GM23248 (cell line): ENCODE measurements at regions not wholly inside any gene's neighbourhood (a gene's known extent, or its start where the extent isn't known, plus 50 kb on each side); places are given as distances from the start of the nearest gene placed in this dataset.

Experiments used
- DNase-seq: peaks from one replicate; pipeline ENCODE4 v3.0.0-alpha.2; 2015
- H2AFZ ChIP-seq: fragments of 200-600 bp; sonication (generic); 2 replicates; pipeline ENCODE4 v1.6.1; 2016; ENCODE audit warnings: antibody characterized with exemption
- H3F3A ChIP-seq: fragments of 200-600 bp; sonication (generic); 2 replicates; pipeline ENCODE4 v1.6.1; 2016; ENCODE audit warnings: mild to moderate bottlenecking, antibody characterized with exemption, mixed run types; ENCODE audit not compliant: insufficient read depth
- H3K27ac ChIP-seq: fragments of 200-600 bp; sonication (generic); 2 replicates; pipeline ENCODE4 v1.5.1; 2016; ENCODE audit warnings: mild to moderate bottlenecking
- H3K27me3 ChIP-seq: fragments of 200-600 bp; sonication (generic); replicated peaks from 2 replicates; pipeline ENCODE4 v1.6.1; 2016; ENCODE audit warnings: mild to moderate bottlenecking; ENCODE audit not compliant: insufficient read depth
- H3K36me3 ChIP-seq: fragments of 200-600 bp; sonication (generic); 2 replicates; pipeline ENCODE4 v1.6.1; 2016; ENCODE audit warnings: low read depth, mild to moderate bottlenecking
- H3K4me1 ChIP-seq: fragments of 200-600 bp; sonication (generic); 2 replicates; pipeline ENCODE4 v1.6.1; 2016; ENCODE audit warnings: mild to moderate bottlenecking; ENCODE audit not compliant: insufficient read depth
- H3K4me2 ChIP-seq: fragments of 200-600 bp; sonication (generic); one replicate; pipeline ENCODE4 v1.6.1; 2016; ENCODE audit warnings: mild to moderate bottlenecking; ENCODE audit not compliant: unreplicated experiment
- H3K4me3 ChIP-seq: fragments of 200-600 bp; sonication (generic); 2 replicates; pipeline ENCODE4 v1.5.1; 2016; ENCODE audit warnings: mild to moderate bottlenecking
- H3K79me2 ChIP-seq: fragments of 200-600 bp; sonication (generic); 2 replicates; pipeline ENCODE4 v1.6.1; 2016; ENCODE audit warnings: mild to moderate bottlenecking; ENCODE audit not compliant: insufficient read depth
- H3K9ac ChIP-seq: fragments of 200-600 bp; sonication (generic); 2 replicates; pipeline ENCODE4 v1.6.1; 2016; ENCODE audit warnings: mild to moderate bottlenecking
- H3K9me2 ChIP-seq: fragments of 200-600 bp; sonication (generic); 2 replicates; pipeline ENCODE4 v1.6.1; 2016; ENCODE audit warnings: mixed run types, mild to moderate bottlenecking, moderate library complexity; ENCODE audit not compliant: insufficient read depth
- H3K9me3 ChIP-seq: fragments of 200-600 bp; sonication (generic); one replicate; pipeline ENCODE4 v1.6.1; 2017; ENCODE audit warnings: low read depth
- H4K20me1 ChIP-seq: fragments of 200-600 bp; sonication (generic); 2 replicates; pipeline ENCODE4 v1.6.0; 2016; ENCODE audit not compliant: insufficient read depth
- EZH2 ChIP-seq: fragments of 200-600 bp; sonication (generic); IDR thresholded peaks from 2 replicates; pipeline ENCODE4 v1.6.1; 2018; ENCODE audit warnings: antibody characterized with exemption, mild to moderate bottlenecking; ENCODE audit not compliant: insufficient read depth, poor library complexity, severe bottlenecking
- EZH2phosphoT487 ChIP-seq: fragments of 200-600 bp; sonication (generic); IDR thresholded peaks from 2 replicates; pipeline ENCODE4 v1.6.1; 2018; ENCODE audit warnings: antibody characterized with exemption, moderate library complexity, mild to moderate bottlenecking, low read depth; ENCODE audit not compliant: insufficient read depth
- WGBS, 2 experiments: methylation state at CpG; one replicate each; pipeline ENCODE4 v1.1.6; 2015 to 2017; ENCODE audit warnings: low lambda C conversion rate in 2 of 2, low coverage in 1 of 2; ENCODE audit errors: missing lambda C conversion rate in 2 of 2; 5-methylcytosine and 5-hydroxymethylcytosine counted together
- in situ Hi-C: fragments of 300-500 bp; cut with MboI; formaldehyde crosslinking; loops from 2 replicates; pipeline ENCODE4 v1.15.0; 2020

- Histone ChIP-seq H3K79me2 (no peaks in the 10 kb centered on the region), H3K9me2 (no peaks in the 10 kb centered on the region), H3K27me3 (no peaks in the 10 kb centered on the region), H3F3A (no peaks in the 10 kb centered on the region), H3K4me3 (no peak overlapping the region), H3K27ac (no peak overlapping the region), H3K9me3 (no peaks in the 10 kb centered on the region), H4K20me1 (no peaks in the 10 kb centered on the region), H3K4me2 (no peak overlapping the region), H3K4me1 (peaks cover 7% of the 10 kb centered on the region; the same call in 1 of the 2 replicates), H3K36me3 (no peaks in the 10 kb centered on the region), H2AFZ (no peak overlapping the region), H3K9ac (no peak overlapping the region)
- 28 to 29% methylated on average over 4 of the region's 4 CpGs for WGBS, 2 experiments
- TF ChIP-seq EZH2 (no peak), EZH2phosphoT487 (no peak)
- in situ Hi-C loops = no loop called here
- peak; percentile 42 for DNase-seq
Measured at GRCh38 chr4:186820391-186820891, 96.8 kb upstream of the FAT1 start.

- TF ChIP-seq EZH2phosphoT487 (no peak), EZH2 (no peak)
- Histone ChIP-seq H3K79me2 (no peaks in the 10 kb centered on the region), H3K9me3 (no peaks in the 10 kb centered on the region), H2AFZ (0 out of 2 replicates have a peak overlapping the region, but pooled peaks have one; percentile 16), H3K9me2 (no peaks in the 10 kb centered on the region), H3K27ac (no peak overlapping the region), H4K20me1 (no peaks in the 10 kb centered on the region), H3K4me2 (no peak overlapping the region), H3K9ac (no peak overlapping the region), H3K4me3 (no peak overlapping the region), H3K27me3 (no peaks in the 10 kb centered on the region), H3K4me1 (peaks cover 7% of the 10 kb centered on the region; the same call in 1 of the 2 replicates), H3F3A (no peaks in the 10 kb centered on the region), H3K36me3 (no peaks in the 10 kb centered on the region)
- WGBS, 2 experiments = 4 to 7% methylated on average over 3 of the region's 3 CpGs
- in situ Hi-C loops = no loop called here
- DNase-seq = peak; percentile 41
Measured at GRCh38 chr4:186823989-186824388, 100.3 kb upstream of the FAT1 start.

GRCh38 chr4:186825069-186825468 lies 101.4 kb upstream of the FAT1 start:
- Histone ChIP-seq H3K4me1 (peaks cover 7% of the 10 kb centered on the region; the same call in 1 of the 2 replicates), H3K9me3 (no peaks in the 10 kb centered on the region), H3K79me2 (no peaks in the 10 kb centered on the region), H2AFZ (no peak overlapping the region), H3K9ac (no peak overlapping the region), H4K20me1 (no peaks in the 10 kb centered on the region), H3K4me2 (no peak overlapping the region), H3K27ac (no peak overlapping the region), H3K9me2 (no peaks in the 10 kb centered on the region), H3K27me3 (no peaks in the 10 kb centered on the region), H3K4me3 (no peak overlapping the region), H3F3A (no peaks in the 10 kb centered on the region), H3K36me3 (no peaks in the 10 kb centered on the region)
- 89 to 95% methylated on average over 3 of the region's 3 CpGs for WGBS, 2 experiments
- TF ChIP-seq EZH2 (no peak), EZH2phosphoT487 (no peak)
- no peak for DNase-seq
- in situ Hi-C loops = no loop called here

- no peaks in the 10 kb centered on the region for H3K36me3 ChIP-seq
- no peak overlapping the region for H3K9ac ChIP-seq
- H3K27me3 ChIP-seq = no peaks in the 10 kb centered on the region
- no peak overlapping the region for H3K27ac ChIP-seq
- H3K4me2 ChIP-seq = no peak overlapping the region
- no peak overlapping the region for H3K4me3 ChIP-seq
- no peak for DNase-seq
- no peaks in the 10 kb centered on the region for H3K9me2 ChIP-seq
- H3K79me2 ChIP-seq = no peaks in the 10 kb centered on the region
- no peaks in the 10 kb centered on the region for H3K4me1 ChIP-seq
- no peak overlapping the region for H2AFZ ChIP-seq
- no peak for TF ChIP-seq EZH2
- no peak for TF ChIP-seq EZH2phosphoT487
- no peaks in the 10 kb centered on the region for H4K20me1 ChIP-seq
- 52 to 61% methylated on average over 2 of the region's 2 CpGs for WGBS, 2 experiments
- H3K9me3 ChIP-seq = no peaks in the 10 kb centered on the region
- in situ Hi-C loops = no loop called here
- H3F3A ChIP-seq = no peaks in the 10 kb centered on the region
Measured at GRCh38 chr4:186826006-186826405, 102.3 kb upstream of the FAT1 start.
